Uterus (tissue), 3 donors: ENCODE measurements at regions not wholly inside any gene's neighbourhood (a gene's known extent, or its start where the extent isn't known, plus 50 kb on each side); places are given as distances from the start of the nearest gene placed in this dataset.

Source experiments
- DNase-seq, 2 donors: peaks; one replicate each; pipeline ENCODE4 v3.0.0-alpha.2; 2019 to 2020
- H3K27ac ChIP-seq, 2 donors: fragments of 200-600 bp; sonication (generic); 1 replicate in 1 of 2; 2 replicates in 1 of 2; pipeline ENCODE4 v1.5.1; 2016 to 2018
- H3K27me3 ChIP-seq, 2 donors: fragments of 200-600 bp; sonication (generic); one replicate each; pipeline ENCODE4 v1.5.1; 2018 to 2019; ENCODE audit warnings: control low read depth in 1 of 2
- H3K36me3 ChIP-seq, 2 donors: fragments of 200-600 bp; sonication (generic); one replicate each; pipeline ENCODE4 v1.5.1; 2019; ENCODE audit warnings: control low read depth in 1 of 2
- H3K4me1 ChIP-seq, 2 donors: fragments of 200-600 bp; sonication (generic); one replicate each; pipeline ENCODE4 v1.5.1; 2018 to 2019; ENCODE audit warnings: control low read depth in 1 of 2
- H3K4me3 ChIP-seq, 2 donors: fragments of 200-600 bp; sonication (generic); 1 replicate in 1 of 2; 2 replicates in 1 of 2; pipeline ENCODE4 v1.5.1; 2018 to 2019; ENCODE audit warnings: mild to moderate bottlenecking in 1 of 2
- H3K9me3 ChIP-seq, 2 donors: fragments of 200-600 bp; sonication (generic); one replicate each; pipeline ENCODE4 v1.5.1; 2019; ENCODE audit warnings: control low read depth in 1 of 2
- CTCF ChIP-seq, 4 experiments: fragments of 200-600 bp in 2 of 4; fragments of 450-650 bp in 2 of 4; sonication (generic) in 2 of 4; IDR thresholded peaks; one replicate each; pipeline ENCODE4 v1.5.1; 2016 to 2019; ENCODE audit warnings: antibody characterized with exemption in 4 of 4, mild to moderate bottlenecking in 2 of 4, moderate library complexity in 1 of 4
- POLR2A ChIP-seq, 2 donors: fragments of 450-650 bp; IDR thresholded peaks; one replicate each; pipeline ENCODE4 v1.6.1; 2016; ENCODE audit warnings: antibody characterized with exemption in 2 of 2, mild to moderate bottlenecking in 1 of 2, moderate library complexity in 1 of 2
- intact Hi-C: fragments of 100-400 bp; cut with DNase I; formaldehyde crosslinking; loops from one replicate; pipeline ENCODE4 v1.15.1; 2023; ENCODE audit warnings: low total_unique reads
- donor health status: DM: yes; HTN: yes; CAD: no.

- TF ChIP-seq POLR2A (IDR thresholded peaks at IDR 0.05), result no peak
- no peak for TF ChIP-seq CTCF (IDR thresholded peaks at IDR 0.05)
- intact Hi-C loops, result no loop called here
- no peak overlapping the region for H3K27ac ChIP-seq
- H3K4me3 ChIP-seq, result no peak overlapping the region
- no peaks in the 10 kb centered on the region for H3K36me3 ChIP-seq
- H3K4me1 ChIP-seq, result no peaks in the 10 kb centered on the region
- H3K27me3 ChIP-seq, result no peaks in the 10 kb centered on the region
- no peaks in the 10 kb centered on the region for H3K9me3 ChIP-seq
- DNase-seq, result no peak
These were observed 116.6 kb upstream of the SMIM21 start for GRCh38 chr18:75544051-75544481.

- no peak for TF ChIP-seq POLR2A (IDR thresholded peaks at IDR 0.05)
- TF ChIP-seq CTCF (IDR thresholded peaks at IDR 0.05), result no peak
- Histone ChIP-seq H3K4me1 (no peaks in the 10 kb centered on the region), H3K9me3 (no peaks in the 10 kb centered on the region), H3K36me3 (no peaks in the 10 kb centered on the region), H3K27me3 (no peaks in the 10 kb centered on the region), H3K27ac (no peak overlapping the region), H3K4me3 (no peak overlapping the region)
- no peak for DNase-seq
- intact Hi-C loops, result no loop called here
These were observed 111.2 kb upstream of the SMIM21 start for GRCh38 chr18:75538727-75539126.

GRCh38 chr18:75533950-75534349 lies 106.4 kb upstream of the SMIM21 start:
- Histone ChIP-seq H3K4me3 (no peak overlapping the region), H3K27ac (no peak overlapping the region), H3K4me1 (no peaks in the 10 kb centered on the region), H3K27me3 (no peaks in the 10 kb centered on the region), H3K9me3 (no peaks in the 10 kb centered on the region), H3K36me3 (no peaks in the 10 kb centered on the region)
- TF ChIP-seq POLR2A (IDR thresholded peaks at IDR 0.05), result no peak
- TF ChIP-seq CTCF (IDR thresholded peaks at IDR 0.05), result no peak
- intact Hi-C loops, result no loop called here
- no peak for DNase-seq

GRCh38 chr18:75533209-75533608 lies 105.7 kb upstream of the SMIM21 start:
- Histone ChIP-seq H3K27me3 (no peaks in the 10 kb centered on the region), H3K4me1 (no peaks in the 10 kb centered on the region), H3K4me3 (no peak overlapping the region), H3K36me3 (no peaks in the 10 kb centered on the region), H3K27ac (no peak overlapping the region), H3K9me3 (no peaks in the 10 kb centered on the region)
- no peak for DNase-seq
- intact Hi-C loops, result no loop called here
- TF ChIP-seq CTCF (IDR thresholded peaks at IDR 0.05), result no peak
- no peak for TF ChIP-seq POLR2A (IDR thresholded peaks at IDR 0.05)

GRCh38 chr18:75531851-75532459 lies 104.5 kb upstream of the SMIM21 start:
- no peak for DNase-seq
- no peak for TF ChIP-seq POLR2A (IDR thresholded peaks at IDR 0.05)
- no peak for TF ChIP-seq CTCF (IDR thresholded peaks at IDR 0.05)
- Histone ChIP-seq H3K4me1 (no peaks in the 10 kb centered on the region), H3K9me3 (no peaks in the 10 kb centered on the region), H3K36me3 (no peaks in the 10 kb centered on the region), H3K4me3 (no peak overlapping the region), H3K27ac (no peak overlapping the region), H3K27me3 (no peaks in the 10 kb centered on the region)
- intact Hi-C loops, result no loop called here
